Activated naive CD4-positive, alpha-beta T cell treated with anti-CD3 and anti-CD28 coated beads, Interleukin-2, amount 50 U/mL, for 24 hours (primary cell): ENCODE measurements at regions not wholly inside any gene's neighbourhood (a gene's known extent, or its start where the extent isn't known, plus 50 kb on each side); places are given as distances from the start of the nearest gene placed in this dataset.

Experiments used
- H3K27ac Mint-ChIP-seq: one replicate; pipeline ENCODE4 v1.8.0; 2021; ENCODE audit warnings: mild to moderate bottlenecking, mixed read lengths
- H3K27me3 Mint-ChIP-seq: one replicate; pipeline ENCODE4 v1.8.0; 2021; ENCODE audit warnings: mixed read lengths
- H3K36me3 Mint-ChIP-seq: one replicate; pipeline ENCODE4 v1.8.0; 2021; ENCODE audit warnings: mixed read lengths
- H3K4me1 Mint-ChIP-seq: one replicate; pipeline ENCODE4 v1.8.0; 2021; ENCODE audit warnings: mixed read lengths
- H3K4me3 Mint-ChIP-seq: one replicate; pipeline ENCODE4 v1.8.0; 2021; ENCODE audit warnings: mild to moderate bottlenecking, mixed read lengths
- H3K9me3 Mint-ChIP-seq: one replicate; pipeline ENCODE4 v1.8.0; 2021; ENCODE audit warnings: mixed read lengths

DNA sequence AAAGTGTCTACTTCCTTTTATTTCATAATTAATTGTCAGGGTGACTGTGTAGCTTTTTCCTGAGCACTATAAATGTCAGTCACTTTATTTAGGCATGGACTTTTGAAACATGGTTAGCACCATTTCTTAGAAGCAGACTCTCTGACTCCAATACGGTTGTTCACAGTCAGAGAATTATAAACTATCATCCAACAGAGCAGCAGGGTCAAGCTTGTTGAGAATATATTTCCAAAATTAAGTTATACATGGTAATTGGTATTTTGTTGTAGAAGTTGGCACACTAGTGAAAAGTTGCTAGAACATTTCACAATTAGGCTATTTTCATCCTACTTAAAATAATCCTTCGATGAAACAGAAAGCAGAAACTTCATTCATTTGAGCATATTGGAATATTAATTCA, 1155.5 kb upstream of the IGFBP7 start:
- Mint-ChIP-seq H3K27me3 (no peaks in the 10 kb centered on the region), H3K4me1 (no peaks in the 10 kb centered on the region), H3K4me3 (no peak overlapping the region), H3K36me3 (no peaks in the 10 kb centered on the region), H3K27ac (no peak overlapping the region), H3K9me3 (peaks cover 9% of the 10 kb centered on the region)

DNA sequence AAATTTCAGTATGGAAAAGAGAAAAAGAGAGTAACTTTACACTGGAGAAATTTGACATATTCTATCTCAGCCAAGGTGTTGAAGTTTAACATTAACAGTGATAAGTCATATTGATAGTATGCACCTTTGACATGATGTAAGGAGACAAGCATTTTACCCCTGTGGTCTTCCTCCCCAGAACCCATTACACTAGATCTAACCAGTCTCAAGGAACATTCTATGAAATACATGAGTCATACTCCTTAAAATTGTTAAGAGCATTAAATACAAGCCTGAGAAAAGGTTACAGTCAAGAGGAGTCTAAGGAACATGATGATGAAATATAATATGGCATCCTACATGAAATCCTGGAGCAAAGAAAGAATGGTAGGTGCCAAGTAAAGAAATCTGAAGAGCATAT, 1151.3 kb upstream of the IGFBP7 start:
- no peaks in the 10 kb centered on the region for H3K27me3 Mint-ChIP-seq
- H3K36me3 Mint-ChIP-seq = no peaks in the 10 kb centered on the region
- H3K4me1 Mint-ChIP-seq = no peaks in the 10 kb centered on the region
- no peak overlapping the region for H3K27ac Mint-ChIP-seq
- H3K4me3 Mint-ChIP-seq = no peak overlapping the region
- peaks cover 6% of the 10 kb centered on the region for H3K9me3 Mint-ChIP-seq

DNA sequence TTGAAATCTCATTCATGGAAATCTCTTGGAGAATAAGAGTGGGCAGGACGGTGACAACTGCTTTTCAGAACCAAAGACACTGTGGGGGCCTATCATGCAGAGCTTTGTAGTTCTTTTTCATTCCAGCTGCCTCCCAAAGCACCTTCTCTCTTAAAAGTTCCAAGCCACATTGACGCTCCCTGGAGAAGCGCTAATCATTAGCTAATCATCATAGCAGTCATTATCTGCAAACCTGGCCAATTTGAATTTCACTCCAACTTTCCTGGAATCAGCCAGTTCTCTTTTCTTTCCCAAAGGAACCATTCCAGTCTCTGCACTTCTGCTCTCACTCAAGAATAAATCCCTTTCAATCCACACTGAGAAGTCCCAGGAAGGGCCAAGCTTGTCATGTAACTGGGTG, 1144.1 kb upstream of the IGFBP7 start:
- H3K9me3 Mint-ChIP-seq = peaks cover 2% of the 10 kb centered on the region
- H3K4me3 Mint-ChIP-seq = no peak overlapping the region
- no peaks in the 10 kb centered on the region for H3K36me3 Mint-ChIP-seq
- H3K4me1 Mint-ChIP-seq = no peaks in the 10 kb centered on the region
- H3K27ac Mint-ChIP-seq = no peak overlapping the region
- no peaks in the 10 kb centered on the region for H3K27me3 Mint-ChIP-seq

- no peaks in the 10 kb centered on the region for H3K9me3 Mint-ChIP-seq
- no peaks in the 10 kb centered on the region for H3K36me3 Mint-ChIP-seq
- H3K27me3 Mint-ChIP-seq = no peaks in the 10 kb centered on the region
- no peaks in the 10 kb centered on the region for H3K4me1 Mint-ChIP-seq
- H3K27ac Mint-ChIP-seq = no peak overlapping the region
- no peak overlapping the region for H3K4me3 Mint-ChIP-seq
Observed at GRCh38 chr4:58252656-58253055, 1142.5 kb upstream of the IGFBP7 start.

- Mint-ChIP-seq H3K4me1 (no peaks in the 10 kb centered on the region), H3K36me3 (no peaks in the 10 kb centered on the region), H3K27ac (no peak overlapping the region), H3K9me3 (peaks cover 3% of the 10 kb centered on the region), H3K27me3 (no peaks in the 10 kb centered on the region), H3K4me3 (no peak overlapping the region)
Observed at GRCh38 chr4:58247792-58248191, 1137.6 kb upstream of the IGFBP7 start.

- H3K4me1 Mint-ChIP-seq = no peaks in the 10 kb centered on the region
- H3K9me3 Mint-ChIP-seq = peaks cover 9% of the 10 kb centered on the region
- no peaks in the 10 kb centered on the region for H3K27me3 Mint-ChIP-seq
- H3K36me3 Mint-ChIP-seq = no peaks in the 10 kb centered on the region
- H3K4me3 Mint-ChIP-seq = no peak overlapping the region
- H3K27ac Mint-ChIP-seq = no peak overlapping the region
Observed at GRCh38 chr4:58225460-58225859, 1115.3 kb upstream of the IGFBP7 start.

- no peak overlapping the region for H3K27ac Mint-ChIP-seq
- peaks cover 5% of the 10 kb centered on the region for H3K9me3 Mint-ChIP-seq
- no peaks in the 10 kb centered on the region for H3K36me3 Mint-ChIP-seq
- no peaks in the 10 kb centered on the region for H3K4me1 Mint-ChIP-seq
- H3K4me3 Mint-ChIP-seq = no peak overlapping the region
- H3K27me3 Mint-ChIP-seq = no peaks in the 10 kb centered on the region
Observed at GRCh38 chr4:58219179-58219578, 1109.0 kb upstream of the IGFBP7 start.

DNA sequence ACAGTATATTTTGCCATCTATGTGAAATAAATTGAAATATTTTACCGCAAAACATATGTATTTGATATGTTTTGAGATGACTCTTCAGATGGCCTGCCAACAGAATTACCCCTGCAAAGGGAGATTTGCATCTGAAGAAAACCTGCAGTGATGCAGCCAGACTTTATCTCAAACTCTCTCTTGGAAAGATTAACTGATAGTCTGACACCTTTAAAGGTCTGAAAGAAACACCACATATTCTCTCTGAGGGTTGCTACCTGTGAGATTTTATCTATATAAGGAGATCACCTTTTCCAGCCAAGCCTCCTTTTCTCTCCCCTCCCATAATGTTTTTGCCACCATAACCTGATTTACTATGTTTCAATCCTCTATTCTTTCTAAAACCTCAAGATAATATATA, 1106.3 kb upstream of the IGFBP7 start:
- Mint-ChIP-seq H3K4me3 (no peak overlapping the region), H3K4me1 (no peaks in the 10 kb centered on the region), H3K36me3 (no peaks in the 10 kb centered on the region), H3K27ac (no peak overlapping the region), H3K9me3 (peaks cover 5% of the 10 kb centered on the region), H3K27me3 (no peaks in the 10 kb centered on the region)

DNA sequence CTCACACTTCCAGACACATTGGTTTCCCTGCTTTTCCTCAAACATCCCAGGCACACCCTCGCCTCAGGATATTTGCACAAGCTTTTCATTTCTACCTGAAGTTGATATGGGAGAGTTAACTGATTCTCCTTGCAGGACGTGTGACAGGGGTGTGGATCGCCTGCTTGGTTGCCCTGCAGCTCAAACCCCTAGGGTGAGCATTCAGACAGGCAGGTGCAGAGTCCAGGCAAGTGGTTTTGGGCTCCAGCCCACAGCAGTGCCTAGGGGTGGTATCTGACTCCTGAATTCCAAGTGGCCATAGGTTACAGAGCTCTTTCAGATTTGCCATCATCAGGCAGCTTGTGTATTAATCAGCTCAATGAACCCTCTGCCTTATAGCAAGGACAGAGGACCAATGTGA, 1104.2 kb upstream of the IGFBP7 start:
- no peak overlapping the region for H3K27ac Mint-ChIP-seq
- H3K36me3 Mint-ChIP-seq = no peaks in the 10 kb centered on the region
- H3K9me3 Mint-ChIP-seq = peaks cover 3% of the 10 kb centered on the region
- no peaks in the 10 kb centered on the region for H3K4me1 Mint-ChIP-seq
- no peak overlapping the region for H3K4me3 Mint-ChIP-seq
- H3K27me3 Mint-ChIP-seq = no peaks in the 10 kb centered on the region

DNA sequence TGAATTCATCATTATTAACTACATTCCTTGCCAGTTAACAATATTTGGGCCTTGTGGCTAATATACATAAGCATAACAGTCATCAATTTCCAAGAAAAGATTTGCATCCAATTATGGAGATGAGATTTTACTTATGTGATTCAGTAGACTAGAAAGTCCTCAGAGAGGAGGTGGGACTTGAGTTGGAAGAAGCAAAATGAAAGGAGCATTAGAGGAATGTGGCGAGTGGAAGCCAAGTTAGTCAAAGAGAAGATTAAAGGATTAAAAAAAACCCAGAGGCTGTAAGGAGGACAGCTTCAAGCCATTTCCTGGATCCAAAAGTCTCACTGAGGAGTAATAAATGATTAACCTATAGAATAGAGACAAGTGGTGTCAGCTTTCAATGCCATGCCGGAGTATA, 1099.4 kb upstream of the IGFBP7 start:
- H3K36me3 Mint-ChIP-seq = no peaks in the 10 kb centered on the region
- no peak overlapping the region for H3K27ac Mint-ChIP-seq
- no peak overlapping the region for H3K4me3 Mint-ChIP-seq
- H3K9me3 Mint-ChIP-seq = peaks cover 9% of the 10 kb centered on the region
- H3K27me3 Mint-ChIP-seq = no peaks in the 10 kb centered on the region
- no peaks in the 10 kb centered on the region for H3K4me1 Mint-ChIP-seq

DNA sequence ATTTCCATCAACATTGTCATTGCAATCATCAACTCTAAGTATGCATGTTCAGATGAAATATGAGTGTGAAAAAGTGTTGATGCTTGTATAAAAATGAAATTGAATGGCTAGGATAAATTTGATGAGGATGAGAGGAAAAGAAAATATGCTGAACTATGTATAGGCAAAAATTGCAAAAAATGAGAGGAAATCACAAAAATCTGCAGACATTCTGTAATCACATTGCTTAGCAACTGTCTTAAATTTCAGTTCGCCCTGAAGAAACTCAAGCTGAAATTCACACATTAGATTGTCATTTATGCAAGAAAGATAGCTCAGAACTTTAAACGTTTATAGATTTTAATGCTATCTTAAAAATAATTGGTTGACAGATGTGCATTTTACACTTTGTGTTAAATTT, 1098.8 kb upstream of the IGFBP7 start:
- H3K27ac Mint-ChIP-seq = no peak overlapping the region
- H3K4me1 Mint-ChIP-seq = no peaks in the 10 kb centered on the region
- no peaks in the 10 kb centered on the region for H3K27me3 Mint-ChIP-seq
- H3K36me3 Mint-ChIP-seq = no peaks in the 10 kb centered on the region
- H3K9me3 Mint-ChIP-seq = peaks cover 9% of the 10 kb centered on the region
- no peak overlapping the region for H3K4me3 Mint-ChIP-seq

- Mint-ChIP-seq H3K9me3 (peaks cover 9% of the 10 kb centered on the region), H3K4me1 (no peaks in the 10 kb centered on the region), H3K27ac (no peak overlapping the region), H3K36me3 (no peaks in the 10 kb centered on the region), H3K27me3 (no peaks in the 10 kb centered on the region), H3K4me3 (no peak overlapping the region)
Observed at GRCh38 chr4:58205446-58206235, 1095.5 kb upstream of the IGFBP7 start.

DNA sequence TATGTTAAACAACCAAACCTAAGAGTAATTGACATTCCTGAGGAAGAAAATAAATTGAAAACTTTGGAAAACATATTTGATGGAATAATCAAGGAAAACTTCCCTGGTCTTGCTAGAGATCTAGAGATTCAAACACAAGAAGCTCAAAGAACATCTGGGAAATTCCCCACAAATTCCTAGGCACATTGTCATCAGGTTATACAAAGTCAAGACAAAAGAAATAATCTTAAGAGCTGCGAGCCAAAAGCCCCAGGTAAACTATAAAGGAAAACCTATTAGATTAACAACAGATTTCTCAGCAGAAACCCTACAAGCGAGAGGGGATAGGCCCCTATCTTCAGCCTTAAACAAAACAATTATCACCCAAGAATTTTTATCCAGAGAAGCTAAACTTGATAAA, 1082.0 kb upstream of the IGFBP7 start:
- no peaks in the 10 kb centered on the region for H3K36me3 Mint-ChIP-seq
- no peaks in the 10 kb centered on the region for H3K4me1 Mint-ChIP-seq
- H3K4me3 Mint-ChIP-seq = no peak overlapping the region
- peaks cover 15% of the 10 kb centered on the region for H3K9me3 Mint-ChIP-seq
- no peak overlapping the region for H3K27ac Mint-ChIP-seq
- no peaks in the 10 kb centered on the region for H3K27me3 Mint-ChIP-seq

DNA sequence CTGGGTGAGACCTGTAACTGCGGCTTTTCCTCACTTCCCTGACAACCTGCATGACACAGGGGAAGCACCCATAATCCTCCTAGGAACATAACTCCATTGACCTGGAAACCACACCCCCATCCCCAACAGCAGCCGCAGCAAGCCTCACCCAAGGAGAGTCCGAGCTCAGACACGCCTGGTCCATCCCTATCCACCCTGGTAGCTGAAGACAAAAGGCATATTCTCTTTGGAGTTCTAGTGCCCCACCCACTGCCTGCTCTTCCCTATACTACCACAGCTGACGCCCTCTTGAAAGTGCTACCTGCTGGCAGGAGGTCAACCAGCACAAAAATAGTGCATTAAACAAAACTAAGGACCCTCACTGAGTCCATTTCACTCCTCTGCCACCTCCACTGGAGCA, 1080.9 kb upstream of the IGFBP7 start:
- Mint-ChIP-seq H3K36me3 (no peaks in the 10 kb centered on the region), H3K27me3 (no peaks in the 10 kb centered on the region), H3K27ac (no peak overlapping the region), H3K9me3 (peaks cover 8% of the 10 kb centered on the region), H3K4me3 (no peak overlapping the region), H3K4me1 (no peaks in the 10 kb centered on the region)

DNA sequence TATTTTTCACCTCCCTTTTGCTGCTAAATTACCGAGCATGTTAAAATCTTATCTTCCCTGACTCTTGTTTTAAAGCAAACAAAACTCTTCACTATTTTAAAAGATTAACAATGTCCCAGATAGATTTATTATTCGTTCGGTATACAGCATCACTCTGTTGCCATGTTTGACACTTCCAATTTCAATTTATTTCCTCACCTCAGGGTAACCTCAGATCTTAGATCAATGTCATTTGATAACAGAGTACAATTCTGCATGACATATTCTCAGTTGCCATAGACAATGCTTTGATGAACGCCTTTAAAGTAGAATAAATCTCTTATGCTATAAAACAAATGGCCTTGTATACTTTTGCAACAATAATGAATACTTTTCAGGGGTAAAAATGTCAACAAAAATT, 1078.1 kb upstream of the IGFBP7 start:
- H3K36me3 Mint-ChIP-seq = no peaks in the 10 kb centered on the region
- H3K27me3 Mint-ChIP-seq = no peaks in the 10 kb centered on the region

GRCh38 chr4:58175024-58175423, 1064.8 kb upstream of the IGFBP7 start:
- no peaks in the 10 kb centered on the region for H3K27me3 Mint-ChIP-seq
- no peaks in the 10 kb centered on the region for H3K4me1 Mint-ChIP-seq
- H3K9me3 Mint-ChIP-seq = peaks cover 8% of the 10 kb centered on the region
- H3K27ac Mint-ChIP-seq = no peak overlapping the region
- H3K4me3 Mint-ChIP-seq = no peak overlapping the region
- H3K36me3 Mint-ChIP-seq = peaks cover 2% of the 10 kb centered on the region

More for the DNA sequence above, 1078.1 kb upstream of the IGFBP7 start:
- no peaks in the 10 kb centered on the region for H3K4me1 Mint-ChIP-seq
- no peak overlapping the region for H3K27ac Mint-ChIP-seq
- no peak overlapping the region for H3K4me3 Mint-ChIP-seq
- H3K9me3 Mint-ChIP-seq = peaks cover 11% of the 10 kb centered on the region

DNA sequence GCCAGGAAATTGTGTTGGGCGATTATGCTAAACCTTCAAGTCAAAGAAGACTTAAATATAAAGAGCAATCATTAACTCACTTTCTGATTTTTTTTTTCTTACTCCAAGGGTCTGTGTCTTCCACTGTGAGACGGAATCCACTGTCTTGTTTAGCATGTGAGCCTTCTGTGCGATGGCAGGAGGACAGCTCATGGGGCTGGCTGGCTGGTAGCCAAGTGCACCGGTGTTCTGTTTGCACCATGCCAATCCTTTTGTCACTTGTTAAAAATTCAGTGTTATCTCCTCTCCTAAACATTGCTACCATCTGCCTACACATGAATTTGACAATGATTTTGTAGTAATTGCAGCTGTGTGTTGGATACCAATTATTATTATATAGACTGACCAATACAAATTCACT, 1056.3 kb upstream of the IGFBP7 start:
- peaks cover under 1% of the 10 kb centered on the region for H3K36me3 Mint-ChIP-seq

More for the DNA sequence above, 1056.3 kb upstream of the IGFBP7 start:
- Mint-ChIP-seq H3K4me3 (no peak overlapping the region), H3K27ac (no peak overlapping the region), H3K9me3 (peaks cover 2% of the 10 kb centered on the region), H3K4me1 (no peaks in the 10 kb centered on the region), H3K27me3 (no peaks in the 10 kb centered on the region)
